ENCODE measurements at regions not wholly inside any gene's neighbourhood (a gene's known extent, or its start where the extent isn't known, plus 50 kb on each side); places are given as distances from the start of the nearest gene placed in this dataset.

GRCh38 chr11:26859416-26859815, 134.5 kb upstream of the FIBIN start:
- no peak for TF ChIP-seq CTCF (IDR thresholded peaks at IDR 0.05; ENCODE audit: partially characterized antibody, unreplicated experiment)

GRCh38 chr11:26860091-26860780, 133.7 kb upstream of the FIBIN start:
- H3K27ac Mint-ChIP-seq (ENCODE audit: unreplicated experiment) = peak overlapping the region; percentile 57
- H3K4me3 Mint-ChIP-seq (ENCODE audit: unreplicated experiment) = no peak overlapping the region
- H3K27me3 Mint-ChIP-seq (ENCODE audit: unreplicated experiment) = no peaks in the 10 kb centered on the region
- H3K4me1 Mint-ChIP-seq (ENCODE audit: low read depth, unreplicated experiment) = peaks cover 7% of the 10 kb centered on the region
- H3K9me3 Mint-ChIP-seq (ENCODE audit: unreplicated experiment) = no peaks in the 10 kb centered on the region
- no peak for TF ChIP-seq CTCF (IDR thresholded peaks at IDR 0.05; ENCODE audit: partially characterized antibody, unreplicated experiment)
- no peak for DNase-seq
- no peaks in the 10 kb centered on the region for H3K36me3 Mint-ChIP-seq (ENCODE audit: unreplicated experiment)

More at GRCh38 chr11:26859416-26859815, 134.5 kb upstream of the FIBIN start:
- no peak overlapping the region for H3K4me3 Mint-ChIP-seq (ENCODE audit: unreplicated experiment)
- H3K27me3 Mint-ChIP-seq (ENCODE audit: unreplicated experiment) = no peaks in the 10 kb centered on the region
- DNase-seq = no peak
- H3K36me3 Mint-ChIP-seq (ENCODE audit: unreplicated experiment) = no peaks in the 10 kb centered on the region
- H3K4me1 Mint-ChIP-seq (ENCODE audit: low read depth, unreplicated experiment) = peaks cover 7% of the 10 kb centered on the region
- H3K9me3 Mint-ChIP-seq (ENCODE audit: unreplicated experiment) = no peaks in the 10 kb centered on the region
- H3K27ac Mint-ChIP-seq (ENCODE audit: unreplicated experiment) = peak overlapping the region; percentile 25

- Mint-ChIP-seq H3K4me1 (ENCODE audit: low read depth, unreplicated experiment) (peaks cover 7% of the 10 kb centered on the region), H3K4me3 (ENCODE audit: unreplicated experiment) (no peak overlapping the region), H3K9me3 (ENCODE audit: unreplicated experiment) (no peaks in the 10 kb centered on the region), H3K27me3 (ENCODE audit: unreplicated experiment) (no peaks in the 10 kb centered on the region), H3K27ac (ENCODE audit: unreplicated experiment) (no peak overlapping the region), H3K36me3 (ENCODE audit: unreplicated experiment) (no peaks in the 10 kb centered on the region)
- TF ChIP-seq CTCF (IDR thresholded peaks at IDR 0.05; ENCODE audit: partially characterized antibody, unreplicated experiment) = no peak
- no peak for DNase-seq
Measured at GRCh38 chr11:26860895-26861294, 133.0 kb upstream of the FIBIN start.

- H3K36me3 Mint-ChIP-seq (ENCODE audit: unreplicated experiment) = no peaks in the 10 kb centered on the region
- H3K4me3 Mint-ChIP-seq (ENCODE audit: unreplicated experiment) = no peak overlapping the region
- no peaks in the 10 kb centered on the region for H3K9me3 Mint-ChIP-seq (ENCODE audit: unreplicated experiment)
- no peak for TF ChIP-seq CTCF (IDR thresholded peaks at IDR 0.05; ENCODE audit: partially characterized antibody, unreplicated experiment)
- no peak overlapping the region for H3K27ac Mint-ChIP-seq (ENCODE audit: unreplicated experiment)
- no peak for DNase-seq
- H3K4me1 Mint-ChIP-seq (ENCODE audit: low read depth, unreplicated experiment) = peaks cover 7% of the 10 kb centered on the region
- H3K27me3 Mint-ChIP-seq (ENCODE audit: unreplicated experiment) = no peaks in the 10 kb centered on the region
Measured at GRCh38 chr11:26862801-26863200, 131.1 kb upstream of the FIBIN start.

- TF ChIP-seq CTCF (IDR thresholded peaks at IDR 0.05; ENCODE audit: partially characterized antibody, unreplicated experiment) = no peak
- Mint-ChIP-seq H3K27me3 (ENCODE audit: unreplicated experiment) (no peaks in the 10 kb centered on the region), H3K4me1 (ENCODE audit: low read depth, unreplicated experiment) (no peaks in the 10 kb centered on the region), H3K4me3 (ENCODE audit: unreplicated experiment) (no peak overlapping the region), H3K36me3 (ENCODE audit: unreplicated experiment) (no peaks in the 10 kb centered on the region), H3K27ac (ENCODE audit: unreplicated experiment) (no peak overlapping the region), H3K9me3 (ENCODE audit: unreplicated experiment) (no peaks in the 10 kb centered on the region)
- no peak for DNase-seq
Measured at GRCh38 chr11:26865703-26866102, 128.2 kb upstream of the FIBIN start.

Data from glutamatergic neuron (in vitro differentiated cells).